GM21529 (cell line): ENCODE measurements at regions not wholly inside any gene's neighbourhood (a gene's known extent, or its start where the extent isn't known, plus 50 kb on each side); places are given as distances from the start of the nearest gene placed in this dataset.
A peak's percentile ranks its signal among the peaks of the same experiment; 100 is the strongest.

Experiments used
- ATAC-seq: cut with Tn5 transposase; IDR thresholded peaks from one replicate; pipeline ENCODE4 v1.9.1; 2021; ENCODE audit not compliant: unreplicated experiment

DNA sequence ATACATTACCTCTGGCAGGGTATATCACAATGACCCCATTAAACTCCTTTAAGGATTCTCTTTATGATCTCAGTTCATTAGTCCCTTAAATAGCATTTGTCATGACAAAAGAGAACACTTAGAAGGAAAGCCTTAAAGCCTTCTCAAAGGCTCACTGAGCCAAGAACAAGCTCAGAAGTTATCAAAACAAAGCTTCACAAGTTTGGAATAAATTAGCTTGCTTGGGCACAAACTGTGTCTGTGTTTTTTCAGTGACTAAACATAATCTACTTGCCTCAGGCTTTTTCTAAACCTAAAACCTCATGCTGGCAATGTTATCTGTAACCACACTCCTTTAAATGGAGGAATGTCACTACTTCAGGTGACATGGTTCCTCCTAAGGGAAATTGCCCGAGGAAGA, 1114.9 kb upstream of the C9orf72 start:
- ATAC-seq, result no peak

DNA sequence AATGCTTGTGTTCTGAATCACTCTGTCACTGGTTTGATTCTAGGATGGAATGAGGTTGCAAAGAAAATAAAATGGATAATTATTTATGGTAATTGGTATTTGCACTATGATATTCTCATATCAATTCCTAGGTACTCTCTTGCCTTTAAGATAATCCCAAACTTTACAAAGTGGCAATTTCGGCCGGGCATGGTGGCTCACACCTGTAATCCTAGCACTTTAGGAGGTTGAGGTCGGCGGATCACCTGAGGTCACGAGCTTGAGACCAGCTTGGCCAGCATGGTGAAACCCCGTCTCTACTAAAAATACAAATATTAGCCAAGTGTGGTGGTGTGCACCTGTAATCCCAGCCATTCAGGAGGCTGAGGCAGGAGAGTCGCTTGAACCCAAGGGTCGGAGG, 1118.7 kb upstream of the C9orf72 start:
- ATAC-seq, result no peak

DNA sequence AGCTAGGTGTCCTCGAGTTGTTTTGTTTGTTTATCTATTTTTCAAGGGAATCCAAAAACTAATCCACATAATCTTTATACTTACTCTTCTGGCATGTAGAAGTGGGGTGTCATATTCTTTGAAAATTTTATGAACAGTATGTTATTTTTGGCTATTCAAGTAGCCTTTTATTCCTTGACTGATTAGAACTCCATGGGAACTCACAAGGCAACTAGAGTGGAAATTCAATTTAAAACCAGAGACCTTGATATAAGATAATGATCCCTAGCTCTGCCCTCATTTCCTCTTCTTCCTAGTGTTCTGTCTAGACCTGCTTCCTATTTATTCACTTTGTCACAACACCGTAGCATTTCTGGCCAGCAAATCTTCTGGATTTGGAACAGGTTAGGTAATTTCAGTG, 1123.7 kb upstream of the C9orf72 start:
- ATAC-seq, result no peak

- no peak for ATAC-seq
Measured at GRCh38 chr9:28699632-28700031, 1126.4 kb upstream of the C9orf72 start.

GRCh38 chr9:28707616-28708015, 1134.3 kb upstream of the C9orf72 start:
- no peak for ATAC-seq

DNA sequence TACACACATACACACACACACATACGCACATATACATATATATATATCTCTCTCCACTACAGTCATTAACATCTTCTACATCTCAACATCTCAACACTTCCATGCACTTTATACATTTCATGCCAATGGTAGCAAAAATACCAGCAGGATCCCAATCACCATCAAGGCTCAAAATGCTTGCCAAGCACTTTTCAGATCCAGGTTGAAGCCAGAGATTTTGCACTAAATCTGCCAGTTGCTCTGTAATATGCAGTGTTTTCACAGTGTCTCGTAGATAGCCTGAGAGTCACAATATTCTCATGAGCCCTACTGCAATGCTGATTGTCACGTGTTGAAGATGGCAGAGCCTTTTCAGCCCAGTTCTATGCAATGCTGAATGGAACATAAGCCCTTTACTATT, 1140.9 kb upstream of the C9orf72 start:
- ATAC-seq, result no peak

- no peak for ATAC-seq
Measured at GRCh38 chr9:28718226-28718625, 1144.9 kb upstream of the C9orf72 start.

GRCh38 chr9:28720746-28721145, 1147.5 kb upstream of the C9orf72 start:
- ATAC-seq, result no peak

DNA sequence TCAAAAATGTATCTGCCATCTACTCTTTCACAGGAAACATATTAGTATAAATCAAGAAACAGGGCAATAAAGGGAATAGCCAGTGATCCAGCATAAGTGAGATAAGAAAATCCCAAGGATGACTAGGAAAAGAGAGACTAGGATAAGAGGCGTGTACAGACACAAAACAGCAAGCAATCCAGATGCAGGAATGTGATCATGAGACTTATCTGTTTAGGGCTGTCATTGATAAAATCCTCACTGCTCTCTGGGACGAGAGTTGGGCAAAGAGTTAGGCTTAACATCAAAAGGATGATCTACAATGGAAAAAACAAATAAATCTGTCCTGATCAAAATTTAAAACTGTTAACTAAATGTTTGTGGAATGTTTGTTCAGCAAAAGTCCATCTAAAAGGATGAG, 1156.8 kb upstream of the C9orf72 start:
- no peak for ATAC-seq

- no peak for ATAC-seq
Measured at GRCh38 chr9:28735738-28736342, 1162.6 kb upstream of the C9orf72 start.

DNA sequence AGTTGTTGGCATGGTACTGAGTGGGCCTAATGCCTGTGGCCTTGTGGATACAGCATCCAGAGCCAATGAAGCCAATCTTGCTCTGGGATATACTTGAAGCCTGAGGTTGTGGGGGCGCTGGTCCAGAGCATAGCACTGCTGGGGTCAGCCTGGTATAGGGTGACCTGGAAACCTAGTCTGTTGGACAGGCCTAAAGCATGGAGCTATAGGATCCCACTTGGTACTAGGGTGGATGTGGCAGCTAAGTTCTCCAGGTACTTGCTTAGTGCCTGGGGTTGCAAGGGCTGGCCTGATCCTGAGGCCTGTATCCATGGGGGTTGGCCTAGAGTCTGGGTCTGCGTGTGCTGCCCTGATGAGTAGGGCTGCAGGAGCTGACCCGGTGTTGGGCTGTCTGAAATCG, 1168.2 kb upstream of the C9orf72 start:
- ATAC-seq, result no peak

DNA sequence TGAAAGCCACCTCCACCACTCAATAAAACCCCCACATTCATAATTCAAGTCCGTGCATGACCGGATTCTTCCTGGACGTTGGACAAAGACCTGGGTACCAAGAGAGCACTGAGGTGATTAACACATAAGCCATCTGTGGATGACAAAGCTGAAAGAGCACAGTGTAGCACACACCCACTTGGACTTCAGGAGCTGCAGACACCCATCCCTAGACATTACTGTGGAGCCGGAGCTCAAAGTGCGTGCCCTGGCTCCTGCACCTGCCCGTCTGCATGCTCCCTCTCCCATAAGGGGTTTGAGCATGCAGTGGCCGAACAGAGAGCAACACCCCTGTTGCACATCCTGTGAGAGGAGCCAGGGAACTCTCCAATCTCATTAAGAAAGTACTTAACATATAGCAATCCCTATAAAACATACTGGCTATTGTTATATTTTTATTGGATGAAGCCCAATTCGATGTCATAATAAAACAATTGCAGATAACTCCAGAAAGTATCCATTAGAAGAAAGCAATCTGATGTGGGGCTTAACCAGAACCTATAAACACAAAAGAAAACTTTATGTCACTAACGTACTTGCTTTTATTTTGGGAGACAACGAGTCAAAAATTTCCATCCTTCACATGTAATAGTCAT, 1174.2 kb upstream of the C9orf72 start:
- ATAC-seq, result no peak

DNA sequence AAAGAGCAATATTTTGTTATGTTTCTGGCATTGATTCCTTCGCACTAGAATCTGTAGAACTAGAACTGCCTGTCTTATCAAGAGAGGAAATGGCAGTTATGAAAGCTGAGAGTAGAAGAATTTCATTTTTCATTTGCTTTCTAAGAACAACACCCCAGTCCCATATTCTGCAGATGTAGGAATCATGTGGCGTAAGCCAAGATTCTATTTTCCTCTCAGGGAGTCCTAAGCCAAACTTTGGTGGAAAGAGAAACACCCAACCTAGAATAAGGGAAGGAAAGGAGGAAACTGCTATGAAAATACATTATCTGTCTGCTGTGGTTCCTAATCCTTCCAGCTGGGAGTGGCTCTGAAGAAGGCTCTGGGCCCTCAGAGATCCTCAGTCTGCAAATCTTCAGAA, 1176.9 kb upstream of the C9orf72 start:
- no peak for ATAC-seq

- ATAC-seq, result no peak
Measured at GRCh38 chr9:28758341-28758740, 1185.1 kb upstream of the C9orf72 start.

DNA sequence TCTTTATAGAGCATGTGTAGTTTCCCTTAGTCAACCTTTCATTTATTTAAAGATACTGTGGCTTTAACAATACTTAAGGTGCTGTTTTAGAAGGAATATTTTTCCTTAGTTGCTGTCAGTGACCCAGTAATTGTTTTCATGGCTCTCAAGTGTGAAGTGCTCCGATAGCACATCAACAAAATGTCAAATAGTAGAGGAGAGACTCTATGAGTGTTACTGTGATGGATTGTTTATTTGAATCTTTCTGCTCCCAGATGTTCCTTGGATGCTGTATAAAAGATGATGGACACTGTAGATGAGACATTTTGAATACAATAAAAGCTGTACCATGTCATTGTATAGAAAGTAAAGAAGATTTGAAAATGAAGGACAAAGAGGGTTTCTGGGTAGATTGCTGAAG, 1185.7 kb upstream of the C9orf72 start:
- ATAC-seq, result no peak

DNA sequence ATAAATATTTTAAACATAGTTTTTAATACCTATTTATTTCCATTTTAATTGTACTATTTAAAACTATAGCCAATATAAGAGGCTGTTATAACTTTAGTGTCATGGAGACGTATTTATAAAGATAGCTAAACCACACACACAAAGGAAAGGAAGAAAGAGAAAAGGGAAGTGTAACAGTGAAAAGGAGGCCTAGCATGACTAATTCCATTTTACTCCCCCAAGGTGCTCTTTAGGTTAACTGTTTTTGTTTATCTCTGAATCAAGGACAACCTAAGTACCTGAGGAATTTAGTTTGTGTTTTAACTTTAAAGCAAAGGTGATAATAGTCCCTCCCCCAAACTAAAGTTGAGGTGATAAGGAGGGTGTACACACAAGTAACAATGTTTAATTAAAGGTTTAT, 1188.9 kb upstream of the C9orf72 start:
- ATAC-seq, result no peak

GRCh38 chr9:28764532-28764931, 1191.3 kb upstream of the C9orf72 start:
- ATAC-seq, result no peak

- ATAC-seq, result no peak
Measured at GRCh38 chr9:28770226-28770625, 1196.9 kb upstream of the C9orf72 start.

DNA sequence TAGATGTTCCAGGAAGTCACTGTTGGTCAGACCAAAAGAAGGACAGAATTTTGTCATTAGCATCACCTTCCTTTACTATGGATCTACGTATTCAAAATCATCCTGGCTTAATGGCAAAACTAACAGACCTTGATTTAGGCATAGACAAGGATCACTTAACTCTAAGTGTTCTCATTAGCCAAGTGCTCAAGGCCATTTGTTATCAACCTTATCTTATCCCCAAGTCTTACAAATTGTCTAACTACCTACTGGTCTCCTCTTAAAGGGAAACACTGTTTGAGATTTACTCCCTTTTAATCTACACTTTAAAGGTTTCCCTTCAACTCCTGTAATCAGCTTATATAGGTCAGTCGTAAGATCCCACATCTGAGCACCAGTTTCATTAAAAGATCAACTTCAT, 1197.5 kb upstream of the C9orf72 start:
- ATAC-seq, result no peak

GRCh38 chr9:28774433-28775235, 1201.4 kb upstream of the C9orf72 start:
- ATAC-seq, result peak; percentile 53

DNA sequence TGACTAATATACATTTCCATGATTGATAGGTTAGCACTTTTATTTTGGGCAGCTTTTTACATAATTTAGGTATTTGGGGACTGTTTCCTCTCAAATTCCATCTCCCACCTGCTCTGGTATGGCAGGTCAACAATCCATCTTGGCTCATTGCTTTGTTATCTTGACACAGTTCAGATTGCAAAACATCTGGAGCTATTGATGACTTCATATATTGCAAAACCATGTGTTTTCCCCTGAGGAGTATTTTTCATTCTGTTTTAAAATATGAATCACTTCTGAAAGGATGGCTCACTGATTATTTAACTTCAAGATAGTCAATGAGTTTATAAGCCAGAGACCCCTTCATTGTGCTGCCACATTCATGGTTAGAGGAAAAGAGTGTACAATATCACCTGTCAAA, 1206.0 kb upstream of the C9orf72 start:
- ATAC-seq, result no peak

GRCh38 chr9:28781481-28781880, 1208.2 kb upstream of the C9orf72 start:
- no peak for ATAC-seq
